ENCODE measurements at regions not wholly inside any gene's neighbourhood (a gene's known extent, or its start where the extent isn't known, plus 50 kb on each side); places are given as distances from the start of the nearest gene placed in this dataset.
"Not testable (repeated sequence)": the region's sequence is repeated elsewhere in the genome, so short reads cannot be mapped to it uniquely, and the experiment has no call there.

- Histone ChIP-seq H3K27me3 (no peaks in the 10 kb centered on the region), H3K36me3 (no peaks in the 10 kb centered on the region), H3K9me3 (no peaks in the 10 kb centered on the region), H3K27ac (no peak overlapping the region), H3K4me3 (no peak overlapping the region), H3K4me1 (no peaks in the 10 kb centered on the region)
- no peak for DNase-seq (ENCODE audit: low spot score)
- TF ChIP-seq CTCF (IDR thresholded peaks at IDR 0.05), result no peak
Observed at GRCh38 chr6:68167604-68168003, 467.5 kb upstream of the ADGRB3 start.

GRCh38 chr6:68160812-68161211, 474.3 kb upstream of the ADGRB3 start:
- H3K4me1 ChIP-seq; H3K27ac ChIP-seq; H3K36me3 ChIP-seq; H3K9me3 ChIP-seq; DNase-seq (ENCODE audit: low spot score); H3K27me3 ChIP-seq; H3K4me3 ChIP-seq: not testable (repeated sequence)

GRCh38 chr6:68160348-68160747, 474.7 kb upstream of the ADGRB3 start:
- no peaks in the 10 kb centered on the region for H3K4me1 ChIP-seq
- H3K27me3 ChIP-seq, result no peaks in the 10 kb centered on the region
- no peak for DNase-seq (ENCODE audit: low spot score)
- no peak overlapping the region for H3K4me3 ChIP-seq
- H3K27ac ChIP-seq, result no peak overlapping the region
- TF ChIP-seq CTCF (IDR thresholded peaks at IDR 0.05), result no peak
- H3K36me3 ChIP-seq, result no peaks in the 10 kb centered on the region
- no peaks in the 10 kb centered on the region for H3K9me3 ChIP-seq

GRCh38 chr6:68159433-68159832, 475.6 kb upstream of the ADGRB3 start:
- H3K4me1 ChIP-seq, result no peaks in the 10 kb centered on the region
- no peaks in the 10 kb centered on the region for H3K27me3 ChIP-seq
- H3K9me3 ChIP-seq, result no peaks in the 10 kb centered on the region
- TF ChIP-seq CTCF (IDR thresholded peaks at IDR 0.05), result no peak
- H3K4me3 ChIP-seq, result no peak overlapping the region
- no peak overlapping the region for H3K27ac ChIP-seq
- no peaks in the 10 kb centered on the region for H3K36me3 ChIP-seq
- DNase-seq (ENCODE audit: low spot score), result no peak

GRCh38 chr6:68158256-68158655, 476.8 kb upstream of the ADGRB3 start:
- Histone ChIP-seq H3K9me3 (no peaks in the 10 kb centered on the region), H3K36me3 (no peaks in the 10 kb centered on the region), H3K4me3 (no peak overlapping the region), H3K27ac (no peak overlapping the region), H3K27me3 (no peaks in the 10 kb centered on the region), H3K4me1 (no peaks in the 10 kb centered on the region)
- TF ChIP-seq CTCF (IDR thresholded peaks at IDR 0.05), result no peak
- no peak for DNase-seq (ENCODE audit: low spot score)

- Histone ChIP-seq H3K4me1 (no peaks in the 10 kb centered on the region), H3K36me3 (no peaks in the 10 kb centered on the region), H3K27me3 (no peaks in the 10 kb centered on the region), H3K9me3 (no peaks in the 10 kb centered on the region), H3K4me3 (no peak overlapping the region), H3K27ac (no peak overlapping the region)
- DNase-seq (ENCODE audit: low spot score), result no peak
- TF ChIP-seq CTCF (IDR thresholded peaks at IDR 0.05), result no peak
Observed at GRCh38 chr6:68144667-68145066, 490.4 kb upstream of the ADGRB3 start.

Data from right atrium auricular region (tissue), 2 donors.